ENCODE measurements at regions not wholly inside any gene's neighbourhood (a gene's known extent, or its start where the extent isn't known, plus 50 kb on each side); places are given as distances from the start of the nearest gene placed in this dataset.

DNA sequence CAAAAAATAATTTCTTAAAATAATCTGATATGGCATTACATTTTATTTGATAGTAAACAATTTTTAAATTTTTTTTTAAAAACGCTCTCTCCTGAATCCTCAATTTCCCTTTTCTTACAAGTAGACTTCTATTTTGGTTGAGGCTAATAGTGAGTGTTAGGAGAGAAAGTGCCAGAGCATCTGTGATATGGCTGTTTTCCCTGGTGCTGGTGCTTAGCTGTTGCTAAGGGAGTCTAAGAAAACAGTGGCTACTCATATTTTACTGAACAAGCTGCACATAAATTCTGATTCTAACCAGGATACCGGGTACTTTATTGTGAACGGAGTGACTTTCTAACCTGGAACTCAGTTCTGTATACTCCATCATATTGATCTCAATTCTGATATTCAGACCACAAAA is 311.1 kb upstream of the KIAA1217 start:
- H3K79me2 ChIP-seq (ENCODE audit: low read length): no peaks in the 10 kb centered on the region
- TF ChIP-seq, protein P1, sequence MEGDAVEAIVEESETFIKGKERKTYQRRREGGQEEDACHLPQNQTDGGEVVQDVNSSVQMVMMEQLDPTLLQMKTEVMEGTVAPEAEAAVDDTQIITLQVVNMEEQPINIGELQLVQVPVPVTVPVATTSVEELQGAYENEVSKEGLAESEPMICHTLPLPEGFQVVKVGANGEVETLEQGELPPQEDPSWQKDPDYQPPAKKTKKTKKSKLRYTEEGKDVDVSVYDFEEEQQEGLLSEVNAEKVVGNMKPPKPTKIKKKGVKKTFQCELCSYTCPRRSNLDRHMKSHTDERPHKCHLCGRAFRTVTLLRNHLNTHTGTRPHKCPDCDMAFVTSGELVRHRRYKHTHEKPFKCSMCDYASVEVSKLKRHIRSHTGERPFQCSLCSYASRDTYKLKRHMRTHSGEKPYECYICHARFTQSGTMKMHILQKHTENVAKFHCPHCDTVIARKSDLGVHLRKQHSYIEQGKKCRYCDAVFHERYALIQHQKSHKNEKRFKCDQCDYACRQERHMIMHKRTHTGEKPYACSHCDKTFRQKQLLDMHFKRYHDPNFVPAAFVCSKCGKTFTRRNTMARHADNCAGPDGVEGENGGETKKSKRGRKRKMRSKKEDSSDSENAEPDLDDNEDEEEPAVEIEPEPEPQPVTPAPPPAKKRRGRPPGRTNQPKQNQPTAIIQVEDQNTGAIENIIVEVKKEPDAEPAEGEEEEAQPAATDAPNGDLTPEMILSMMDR (IDR thresholded peaks at IDR 0.05; ENCODE audit: low read depth, low read length): no peak
- TF ChIP-seq EZH2phosphoT487 (IDR thresholded peaks at IDR 0.05; ENCODE audit: low read depth): no peak
- no peaks in the 10 kb centered on the region for H3K4me1 ChIP-seq (ENCODE audit: low read length)

DNA sequence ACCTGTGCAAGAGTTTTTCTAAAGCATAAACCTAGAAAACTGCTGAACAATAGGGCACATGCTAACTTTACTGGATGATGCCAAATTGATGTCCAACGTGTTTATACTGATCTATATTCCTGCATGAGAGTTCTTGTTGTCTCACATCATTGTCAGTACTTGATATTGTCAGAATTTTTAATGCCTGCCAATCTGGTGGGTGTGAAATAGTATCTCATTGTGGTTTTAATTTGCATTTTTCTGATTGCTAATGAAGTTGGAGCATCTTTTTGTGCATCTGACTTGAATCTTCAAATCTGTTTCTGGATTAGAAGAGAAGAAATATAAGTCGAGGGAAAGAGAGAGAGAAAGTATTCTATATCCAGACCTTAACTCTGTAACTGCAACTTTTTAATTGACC is 309.8 kb upstream of the KIAA1217 start:
- Histone ChIP-seq H3K27ac (ENCODE audit: low read length) (no peak overlapping the region), H4K20me1 (ENCODE audit: insufficient read depth, low read length) (no peaks in the 10 kb centered on the region), H3K4me2 (ENCODE audit: low read length) (no peak overlapping the region), H3K27me3 (ENCODE audit: low read depth, low read length) (no peaks in the 10 kb centered on the region), H3K9me3 (ENCODE audit: insufficient read depth, low read length) (no peaks in the 10 kb centered on the region), H3K36me3 (replicated peaks; ENCODE audit: low read depth, low read length) (no peaks in the 10 kb centered on the region), H3K4me3 (ENCODE audit: low read length) (no peak overlapping the region), H3K9ac (ENCODE audit: low read length) (no peak overlapping the region), H2AFZ (ENCODE audit: low read depth, low read length) (no peak overlapping the region), H3K4me1 (ENCODE audit: low read length) (no peaks in the 10 kb centered on the region), H3K79me2 (ENCODE audit: low read length) (no peaks in the 10 kb centered on the region)
- TF ChIP-seq EZH2phosphoT487 (IDR thresholded peaks at IDR 0.05; ENCODE audit: low read depth): no peak
- TF ChIP-seq, protein P1 (IDR thresholded peaks at IDR 0.05; ENCODE audit: low read depth, low read length): no peak

More for the DNA sequence above, 311.1 kb upstream of the KIAA1217 start:
- Histone ChIP-seq H3K9ac (ENCODE audit: low read length) (no peak overlapping the region), H3K4me2 (ENCODE audit: low read length) (no peak overlapping the region), H3K27ac (ENCODE audit: low read length) (no peak overlapping the region), H4K20me1 (ENCODE audit: insufficient read depth, low read length) (no peaks in the 10 kb centered on the region), H3K36me3 (replicated peaks; ENCODE audit: low read depth, low read length) (no peaks in the 10 kb centered on the region), H3K27me3 (ENCODE audit: low read depth, low read length) (no peaks in the 10 kb centered on the region), H2AFZ (ENCODE audit: low read depth, low read length) (no peak overlapping the region), H3K9me3 (ENCODE audit: insufficient read depth, low read length) (no peaks in the 10 kb centered on the region), H3K4me3 (ENCODE audit: low read length) (no peak overlapping the region)

DNA sequence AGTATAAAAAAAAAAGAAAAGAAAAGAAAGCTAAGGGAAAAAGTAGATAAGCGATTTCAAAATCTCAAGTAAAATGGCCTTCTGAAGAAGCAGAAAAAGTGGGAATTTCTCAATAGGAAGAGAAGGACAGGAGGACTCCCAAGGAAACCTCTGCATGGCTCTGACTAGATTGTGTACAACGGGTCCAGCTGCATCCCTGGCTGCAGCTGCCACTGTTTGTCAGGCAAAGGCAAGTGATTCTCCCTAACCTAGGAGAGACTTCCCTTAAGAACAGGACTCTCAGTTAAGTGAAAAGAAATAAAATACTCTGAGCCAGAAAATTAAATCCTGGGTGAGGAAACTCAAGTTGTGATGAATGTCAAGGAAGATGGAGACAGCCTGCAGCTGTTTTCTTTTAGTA is 298.6 kb upstream of the KIAA1217 start:
- no peaks in the 10 kb centered on the region for H3K79me2 ChIP-seq (ENCODE audit: low read length)
- no peaks in the 10 kb centered on the region for H3K27me3 ChIP-seq (ENCODE audit: low read depth, low read length)
- no peaks in the 10 kb centered on the region for H4K20me1 ChIP-seq (ENCODE audit: insufficient read depth, low read length)
- no peaks in the 10 kb centered on the region for H3K9me3 ChIP-seq (ENCODE audit: insufficient read depth, low read length)
- TF ChIP-seq EZH2phosphoT487 (IDR thresholded peaks at IDR 0.05; ENCODE audit: low read depth): no peak
- TF ChIP-seq, protein P1 (IDR thresholded peaks at IDR 0.05; ENCODE audit: low read depth, low read length): no peak
- no peaks in the 10 kb centered on the region for H3K4me1 ChIP-seq (ENCODE audit: low read length)
- H3K9ac ChIP-seq (ENCODE audit: low read length): no peak overlapping the region
- no peak overlapping the region for H2AFZ ChIP-seq (ENCODE audit: low read depth, low read length)
- no peak overlapping the region for H3K4me3 ChIP-seq (ENCODE audit: low read length)
- no peaks in the 10 kb centered on the region for H3K36me3 ChIP-seq (replicated peaks; ENCODE audit: low read depth, low read length)
- no peak overlapping the region for H3K27ac ChIP-seq (ENCODE audit: low read length)
- H3K4me2 ChIP-seq (ENCODE audit: low read length): no peak overlapping the region

DNA sequence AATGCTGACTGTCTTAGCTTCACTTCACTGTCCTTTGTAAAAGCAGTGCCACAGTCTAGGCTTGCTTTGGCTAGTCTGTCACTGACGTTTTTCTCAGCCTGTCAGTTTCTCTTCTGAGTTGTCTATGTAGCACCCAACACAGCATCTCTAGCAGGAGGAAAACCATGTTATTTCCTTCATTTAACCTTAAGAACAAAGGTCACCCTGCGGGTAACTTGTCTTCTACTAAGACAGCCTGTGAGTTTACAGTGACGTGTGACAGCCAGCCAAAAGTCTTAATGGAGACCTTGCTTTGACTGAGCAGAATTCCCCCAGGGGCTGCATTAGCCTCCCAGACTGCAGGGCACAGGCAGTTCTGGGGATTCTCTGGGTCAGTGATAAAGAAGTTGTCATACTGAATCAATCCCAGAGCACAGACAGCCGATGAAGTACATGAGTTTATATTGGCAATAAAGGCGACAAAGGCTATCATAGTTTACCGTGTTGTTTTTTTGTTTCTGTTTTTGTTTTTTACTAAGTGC is 296.0 kb upstream of the KIAA1217 start:
- Histone ChIP-seq H3K4me2 (ENCODE audit: low read length) (no peak overlapping the region), H3K27ac (ENCODE audit: low read length) (no peak overlapping the region), H2AFZ (ENCODE audit: low read depth, low read length) (no peak overlapping the region), H3K9ac (ENCODE audit: low read length) (no peak overlapping the region), H3K36me3 (replicated peaks; ENCODE audit: low read depth, low read length) (no peaks in the 10 kb centered on the region), H4K20me1 (ENCODE audit: insufficient read depth, low read length) (no peaks in the 10 kb centered on the region), H3K4me3 (ENCODE audit: low read length) (no peak overlapping the region), H3K9me3 (ENCODE audit: insufficient read depth, low read length) (no peaks in the 10 kb centered on the region), H3K4me1 (ENCODE audit: low read length) (no peaks in the 10 kb centered on the region), H3K79me2 (ENCODE audit: low read length) (no peaks in the 10 kb centered on the region), H3K27me3 (ENCODE audit: low read depth, low read length) (no peaks in the 10 kb centered on the region)
- TF ChIP-seq, protein P1 (IDR thresholded peaks at IDR 0.05; ENCODE audit: low read depth, low read length): no peak
- no peak for TF ChIP-seq EZH2phosphoT487 (IDR thresholded peaks at IDR 0.05; ENCODE audit: low read depth)
